Fibroblast of mammary gland (primary cell): ENCODE measurements at regions not wholly inside any gene's neighbourhood (a gene's known extent, or its start where the extent isn't known, plus 50 kb on each side); places are given as distances from the start of the nearest gene placed in this dataset.

Source experiments
- DNase-seq: peaks from one replicate; pipeline ENCODE4 v3.0.0-alpha.2; 2010; ENCODE audit warnings: low read depth
- H3K4me3 ChIP-seq: 2 replicates; pipeline ENCODE4 v1.5.1; 2011; ENCODE audit warnings: low read depth, mild to moderate bottlenecking, low read length, moderate library complexity; ENCODE audit not compliant: control insufficient read depth
- TF ChIP-seq, protein P1 (sequence below): conservative IDR thresholded peaks from 2 replicates; pipeline ENCODE4 v1.5.1; 2011; ENCODE audit warnings: low read depth, low read length, inconsistent platforms; ENCODE audit not compliant: control insufficient read depth, insufficient read depth

DNA sequence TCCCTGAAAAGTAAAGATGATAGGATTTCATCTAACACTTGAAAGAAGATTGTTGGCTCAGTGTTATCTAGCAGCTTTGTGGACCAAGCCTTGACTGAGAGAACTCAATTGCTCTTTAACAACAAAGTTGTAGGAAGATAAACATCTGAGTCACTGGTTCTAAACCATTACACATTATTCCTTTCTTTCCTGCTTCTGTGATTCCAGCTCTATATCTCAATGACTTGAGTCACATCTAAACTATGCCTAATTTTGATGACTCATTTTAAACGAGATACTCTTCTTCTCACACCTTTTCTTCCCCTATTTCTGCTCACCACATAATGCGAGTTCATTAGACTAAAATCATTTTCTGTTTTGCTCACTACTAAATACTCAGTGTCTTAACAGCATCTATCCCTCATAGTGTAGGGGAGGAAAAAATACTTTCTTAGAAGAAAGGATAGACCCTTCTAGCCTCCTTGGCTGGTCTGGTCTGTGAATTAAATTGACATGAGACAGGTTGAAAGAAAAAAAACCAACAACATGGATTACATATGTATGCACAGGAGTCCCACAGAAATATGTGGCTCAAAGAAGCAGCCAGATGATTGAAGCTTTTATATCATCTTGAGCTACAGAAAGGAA, 201.4 kb downstream of the C12orf50 start:
- peak; percentile 65 for DNase-seq
- H3K4me3 ChIP-seq, result no peak overlapping the region
- TF ChIP-seq, protein P1, sequence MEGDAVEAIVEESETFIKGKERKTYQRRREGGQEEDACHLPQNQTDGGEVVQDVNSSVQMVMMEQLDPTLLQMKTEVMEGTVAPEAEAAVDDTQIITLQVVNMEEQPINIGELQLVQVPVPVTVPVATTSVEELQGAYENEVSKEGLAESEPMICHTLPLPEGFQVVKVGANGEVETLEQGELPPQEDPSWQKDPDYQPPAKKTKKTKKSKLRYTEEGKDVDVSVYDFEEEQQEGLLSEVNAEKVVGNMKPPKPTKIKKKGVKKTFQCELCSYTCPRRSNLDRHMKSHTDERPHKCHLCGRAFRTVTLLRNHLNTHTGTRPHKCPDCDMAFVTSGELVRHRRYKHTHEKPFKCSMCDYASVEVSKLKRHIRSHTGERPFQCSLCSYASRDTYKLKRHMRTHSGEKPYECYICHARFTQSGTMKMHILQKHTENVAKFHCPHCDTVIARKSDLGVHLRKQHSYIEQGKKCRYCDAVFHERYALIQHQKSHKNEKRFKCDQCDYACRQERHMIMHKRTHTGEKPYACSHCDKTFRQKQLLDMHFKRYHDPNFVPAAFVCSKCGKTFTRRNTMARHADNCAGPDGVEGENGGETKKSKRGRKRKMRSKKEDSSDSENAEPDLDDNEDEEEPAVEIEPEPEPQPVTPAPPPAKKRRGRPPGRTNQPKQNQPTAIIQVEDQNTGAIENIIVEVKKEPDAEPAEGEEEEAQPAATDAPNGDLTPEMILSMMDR, result no peak

- no peak for DNase-seq
- H3K4me3 ChIP-seq, result no peak overlapping the region
- TF ChIP-seq, protein P1, result no peak
Observed at GRCh38 chr12:87822923-87823322, 206.3 kb downstream of the C12orf50 start.

DNA sequence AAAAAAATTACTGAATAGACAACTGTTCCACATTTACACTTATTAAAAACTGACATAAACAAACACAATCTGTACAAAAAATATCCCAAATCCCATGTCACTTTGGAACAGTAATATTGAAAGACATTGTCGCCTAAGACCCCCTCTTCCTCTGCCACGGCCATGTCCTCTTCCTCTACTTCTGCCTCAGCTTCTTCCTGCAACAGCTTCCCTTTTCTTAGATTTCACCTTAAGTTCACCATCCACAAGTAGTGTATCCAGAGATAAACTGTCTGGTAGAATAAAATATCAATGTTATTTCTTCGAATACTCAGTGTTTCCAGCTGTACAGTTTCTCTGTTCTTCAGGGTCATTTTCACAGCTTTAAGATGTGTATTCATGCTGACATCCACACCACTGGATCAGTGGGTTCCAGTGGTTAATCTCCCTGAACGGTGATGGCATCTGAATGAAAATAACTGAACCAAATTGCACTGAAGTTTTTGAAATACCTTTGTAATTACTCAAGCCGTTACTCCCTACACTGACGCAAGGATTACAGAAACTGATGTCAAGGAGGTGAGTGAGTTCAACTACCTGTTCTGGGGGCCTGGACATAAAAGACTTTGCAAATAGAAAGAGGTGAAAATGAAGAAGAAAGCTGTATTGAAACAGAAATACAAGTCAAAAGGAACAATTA, 208.5 kb downstream of the C12orf50 start:
- TF ChIP-seq, protein P1, result no peak
- no peak overlapping the region for H3K4me3 ChIP-seq
- DNase-seq, result peak; percentile 43

DNA sequence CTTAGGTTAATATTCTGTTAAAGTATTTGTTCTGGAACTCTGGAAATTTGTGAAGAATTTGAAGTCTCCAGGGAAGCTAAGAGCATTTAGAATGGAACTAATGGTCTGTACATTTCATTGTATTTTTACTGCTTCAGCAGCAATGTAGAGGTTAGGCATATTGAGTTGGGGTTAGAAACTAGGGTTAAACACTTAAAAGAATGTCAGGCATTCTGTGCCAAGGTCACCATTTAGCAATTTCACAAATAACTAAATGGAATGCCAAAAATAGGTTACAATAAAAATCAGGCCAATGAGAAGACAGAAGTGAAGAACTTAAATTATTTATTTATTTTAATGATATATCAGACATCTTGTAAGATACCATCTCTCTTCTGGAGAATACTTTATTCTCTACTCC, 210.8 kb downstream of the C12orf50 start:
- no peak for DNase-seq
- no peak overlapping the region for H3K4me3 ChIP-seq
- TF ChIP-seq, protein P1, result no peak

GRCh38 chr12:87815771-87816585, 213.2 kb downstream of the C12orf50 start:
- no peak overlapping the region for H3K4me3 ChIP-seq
- TF ChIP-seq, protein P1, result no peak
- peak; percentile 32 for DNase-seq

DNA sequence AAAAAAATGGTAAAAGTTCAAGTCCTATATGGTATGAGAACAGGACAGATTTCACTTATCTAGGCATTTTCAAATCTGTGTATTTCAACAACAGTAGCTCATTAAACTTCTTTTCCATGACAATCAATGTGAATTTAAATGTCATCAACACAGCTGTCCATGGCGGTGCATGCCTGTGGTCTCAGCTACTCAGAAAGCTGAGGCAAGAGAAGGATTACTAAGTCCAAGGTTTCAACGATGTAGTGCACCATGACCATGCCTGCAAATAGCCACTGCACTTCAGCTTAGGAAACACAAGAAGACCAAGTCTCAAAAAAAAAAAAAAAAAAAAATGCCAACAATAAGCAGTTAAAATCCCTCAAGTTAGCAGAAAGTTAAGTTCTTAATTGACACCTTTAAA, 214.6 kb downstream of the C12orf50 start:
- peak; percentile 38 for DNase-seq
- TF ChIP-seq, protein P1, result no peak
- H3K4me3 ChIP-seq, result no peak overlapping the region
